NOMO-1 (cell line): ENCODE measurements at regions not wholly inside any gene's neighbourhood (a gene's known extent, or its start where the extent isn't known, plus 50 kb on each side); places are given as distances from the start of the nearest gene placed in this dataset.

Source experiments
- DNase-seq, 2 experiments: peaks; one replicate each; lab custom pipeline; 2025; ENCODE audit not compliant: unreplicated experiment in 2 of 2; lab: John Stamatoyannopoulos, UW

- DNase-seq, result no peak
Observed at GRCh38 chr6:163670336-163670735, 255.8 kb downstream of the QKI start.

- DNase-seq, result peak in 1 of 2 experiments; percentile 41
Observed at GRCh38 chr6:163668061-163668426, 253.5 kb downstream of the QKI start.

GRCh38 chr6:163667372-163668060 lies 253.0 kb downstream of the QKI start:
- peak; percentile 82 to 97 for DNase-seq

- no peak for DNase-seq
Observed at GRCh38 chr6:163665464-163665863, 250.9 kb downstream of the QKI start.

GRCh38 chr6:163663575-163663974 lies 249.1 kb downstream of the QKI start:
- DNase-seq, result no peak

GRCh38 chr6:163662604-163663225 lies 248.2 kb downstream of the QKI start:
- no peak for DNase-seq

GRCh38 chr6:163661272-163661671 lies 246.8 kb downstream of the QKI start:
- peak; percentile 59 to 72 for DNase-seq

GRCh38 chr6:163659803-163660202 lies 245.3 kb downstream of the QKI start:
- DNase-seq, result no peak

- DNase-seq, result no peak
Observed at GRCh38 chr6:163655217-163656121, 241.0 kb downstream of the QKI start.

GRCh38 chr6:163651915-163652668 lies 237.6 kb downstream of the QKI start:
- no peak for DNase-seq

GRCh38 chr6:163651426-163651825 lies 236.9 kb downstream of the QKI start:
- DNase-seq, result no peak

- no peak for DNase-seq
Observed at GRCh38 chr6:163648868-163649267, 234.3 kb downstream of the QKI start.

GRCh38 chr6:163647624-163648023 lies 233.1 kb downstream of the QKI start:
- DNase-seq, result no peak

GRCh38 chr6:163646866-163647265 lies 232.3 kb downstream of the QKI start:
- DNase-seq, result no peak

- DNase-seq, result no peak
Observed at GRCh38 chr6:163646133-163646532, 231.6 kb downstream of the QKI start.

GRCh38 chr6:163645560-163645959 lies 231.0 kb downstream of the QKI start:
- DNase-seq, result no peak

- no peak for DNase-seq
Observed at GRCh38 chr6:163643866-163644265, 229.3 kb downstream of the QKI start.

- no peak for DNase-seq
Observed at GRCh38 chr6:163641706-163642105, 227.2 kb downstream of the QKI start.

- DNase-seq, result no peak
Observed at GRCh38 chr6:163640641-163641040, 226.1 kb downstream of the QKI start.

- no peak for DNase-seq
Observed at GRCh38 chr6:163637524-163637923, 223.0 kb downstream of the QKI start.
